Stimulated activated CD8-positive, alpha-beta memory T cell treated with anti-CD3 and anti-CD28 coated beads, Interleukin-15, amount 100 ng/mL, for 4 hours (primary cell): ENCODE measurements at regions not wholly inside any gene's neighbourhood (a gene's known extent, or its start where the extent isn't known, plus 50 kb on each side); places are given as distances from the start of the nearest gene placed in this dataset.

ENCODE experiments used
- DNase-seq, 2 donors: peaks; one replicate each; pipeline ENCODE4 v3.0.0-alpha.2; 2020; ENCODE audit warnings: low read depth in 2 of 2

- no peak for DNase-seq
These were observed 246.9 kb upstream of the SLC39A10 start for GRCh38 chr2:195410074-195410671.

DNA sequence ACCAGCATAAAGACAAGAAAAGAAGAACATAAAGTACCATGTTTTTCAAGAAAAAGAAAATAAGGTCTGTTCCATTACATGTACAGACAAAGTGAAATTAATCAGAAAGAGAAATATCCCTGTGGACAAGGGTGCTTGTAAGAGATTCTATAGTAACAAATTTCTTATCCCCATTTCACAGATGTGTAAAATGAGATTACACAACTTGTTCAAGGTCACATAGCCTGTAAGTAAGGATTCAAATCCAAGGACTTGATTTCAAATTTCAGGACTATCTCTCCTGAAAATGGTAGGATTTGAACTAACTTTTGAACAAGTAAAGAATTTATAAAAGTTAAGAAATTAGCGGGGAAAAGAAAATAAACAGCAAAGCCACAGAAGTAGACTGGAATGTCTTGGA, 248.2 kb upstream of the SLC39A10 start:
- no peak for DNase-seq

DNA sequence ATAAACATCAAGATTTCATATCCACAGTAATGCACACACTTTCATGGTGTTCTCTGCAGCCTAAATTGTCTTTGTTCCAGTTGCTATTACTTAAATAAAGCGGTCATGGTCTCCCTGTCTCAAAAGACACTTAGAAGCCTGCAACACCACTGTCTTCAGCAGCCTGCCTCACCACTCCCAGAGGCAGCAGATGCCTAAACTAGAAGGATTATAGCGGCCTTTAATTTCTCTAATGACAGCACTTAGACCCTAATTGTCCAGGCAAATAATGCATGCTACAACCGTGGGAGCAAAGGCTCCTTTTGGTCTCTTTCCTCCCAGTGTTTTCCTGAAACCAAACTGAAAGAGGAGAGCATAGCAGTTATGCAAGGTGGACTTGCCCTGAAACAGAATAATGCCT, 248.8 kb upstream of the SLC39A10 start:
- DNase-seq, result no peak

DNA sequence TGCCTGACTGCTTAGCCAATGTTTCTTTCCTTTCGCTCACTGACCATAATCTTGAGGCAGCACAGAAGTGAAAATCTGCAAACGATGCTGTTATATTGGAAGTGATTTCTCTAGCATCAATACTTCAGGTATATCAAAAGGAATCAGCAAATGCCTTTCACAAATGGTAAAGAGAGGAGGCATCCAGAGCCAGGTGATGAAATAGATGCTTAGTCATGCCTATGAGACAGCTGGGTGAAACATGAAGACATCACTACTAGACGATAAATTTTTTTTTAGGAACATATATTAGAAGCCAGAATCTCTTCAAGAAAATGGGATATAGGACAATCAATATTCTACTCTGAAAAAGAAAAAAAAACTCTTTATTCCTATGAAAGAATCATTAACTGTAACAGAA, 249.2 kb upstream of the SLC39A10 start:
- no peak for DNase-seq

GRCh38 chr2:195406886-195407603, 250.0 kb upstream of the SLC39A10 start:
- no peak for DNase-seq

GRCh38 chr2:195404651-195405050, 252.4 kb upstream of the SLC39A10 start:
- DNase-seq, result no peak

GRCh38 chr2:195396479-195396878, 260.5 kb upstream of the SLC39A10 start:
- DNase-seq, result no peak

GRCh38 chr2:195395362-195395761, 261.7 kb upstream of the SLC39A10 start:
- DNase-seq, result no peak

- no peak for DNase-seq
These were observed 264.3 kb upstream of the SLC39A10 start for GRCh38 chr2:195392446-195393336.

DNA sequence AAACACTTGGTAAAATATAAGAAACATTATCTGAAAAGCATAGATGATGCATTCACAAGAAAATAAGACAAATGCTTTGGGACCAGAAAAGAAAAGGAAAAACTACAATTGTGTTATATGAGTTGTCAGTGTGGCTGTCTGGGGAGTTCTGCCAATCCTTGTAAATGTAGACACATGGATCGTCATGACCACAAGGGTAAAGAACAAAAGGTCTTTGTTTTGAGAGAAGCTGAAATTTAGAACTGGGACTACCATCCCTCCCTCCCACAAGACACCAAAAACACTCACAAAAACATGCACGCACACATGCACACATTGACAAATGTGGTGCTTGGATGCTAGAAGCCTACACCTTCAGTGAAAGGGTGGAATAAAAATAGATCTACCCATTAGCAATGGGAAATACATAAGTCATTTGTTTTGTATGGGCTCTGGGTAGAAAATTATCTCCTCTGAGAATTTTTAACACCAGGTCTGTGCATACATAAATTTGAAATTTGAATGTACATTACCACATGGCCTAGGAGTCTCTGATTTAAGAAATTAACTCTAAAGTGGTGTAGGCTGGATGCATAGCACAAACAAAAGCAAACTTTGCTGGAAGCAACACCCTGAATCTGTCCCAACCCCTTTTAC, 266.2 kb upstream of the SLC39A10 start:
- DNase-seq, result no peak

- no peak for DNase-seq
These were observed 269.0 kb upstream of the SLC39A10 start for GRCh38 chr2:195388028-195388427.

DNA sequence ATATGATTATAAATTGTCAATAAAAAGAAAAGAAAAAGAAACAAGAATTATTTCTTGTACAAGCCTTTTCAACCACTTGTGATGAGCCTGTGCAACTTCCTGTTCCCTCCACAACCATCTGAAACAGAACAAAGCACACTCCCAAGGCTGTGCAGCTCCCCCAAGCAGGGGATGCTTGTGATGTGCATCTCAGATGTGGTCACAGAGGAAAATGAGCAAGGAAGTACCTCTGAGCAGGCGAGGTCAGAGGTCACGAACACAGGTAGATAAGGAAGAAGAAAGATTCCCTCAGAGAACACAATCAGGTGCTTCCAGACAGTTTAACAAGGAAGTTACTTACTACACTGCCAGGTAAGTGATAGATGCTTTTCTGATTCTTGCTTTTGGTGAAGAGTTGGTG, 274.8 kb upstream of the SLC39A10 start:
- peak in 1 of 2 donors; percentile 16 for DNase-seq

DNA sequence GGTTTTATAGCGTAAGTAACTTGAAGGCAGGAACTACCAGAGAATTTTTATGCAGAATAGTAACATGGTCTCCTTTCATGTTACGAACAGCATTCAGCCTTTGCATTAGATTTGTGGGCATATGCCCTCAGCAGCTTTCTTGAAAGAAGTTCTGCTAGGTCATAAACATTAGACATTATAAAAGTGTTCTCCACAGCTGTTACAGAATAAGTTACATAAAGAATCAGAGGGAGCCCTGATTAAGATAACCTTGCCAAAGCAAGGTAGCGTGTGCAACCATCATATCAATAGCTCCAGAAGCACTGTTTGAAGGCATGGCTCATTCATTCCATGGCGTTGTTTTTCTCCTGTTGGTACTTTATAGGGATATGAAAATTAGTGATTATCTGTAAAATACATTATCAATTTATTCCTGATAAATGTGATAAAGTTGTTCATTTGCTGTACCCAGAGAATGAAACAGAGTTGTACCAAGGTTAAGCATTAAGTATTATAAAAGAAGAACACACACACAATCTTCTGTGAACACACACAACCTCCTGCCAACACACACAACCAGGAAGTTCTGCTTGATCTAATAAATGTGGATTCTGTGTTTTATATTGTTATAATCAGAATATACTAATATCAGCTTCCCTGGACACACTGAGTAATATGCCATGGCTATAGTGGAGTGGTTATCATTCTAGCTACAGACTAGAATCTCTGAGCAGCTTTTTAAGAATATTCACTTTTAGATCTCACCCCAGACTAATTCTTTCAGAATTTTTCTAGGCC, 286.7 kb upstream of the SLC39A10 start:
- no peak for DNase-seq

- DNase-seq, result no peak
These were observed 287.8 kb upstream of the SLC39A10 start for GRCh38 chr2:195369218-195369587.

- DNase-seq, result no peak
These were observed 288.5 kb upstream of the SLC39A10 start for GRCh38 chr2:195368249-195369217.

GRCh38 chr2:195367809-195368208, 289.2 kb upstream of the SLC39A10 start:
- DNase-seq, result no peak

DNA sequence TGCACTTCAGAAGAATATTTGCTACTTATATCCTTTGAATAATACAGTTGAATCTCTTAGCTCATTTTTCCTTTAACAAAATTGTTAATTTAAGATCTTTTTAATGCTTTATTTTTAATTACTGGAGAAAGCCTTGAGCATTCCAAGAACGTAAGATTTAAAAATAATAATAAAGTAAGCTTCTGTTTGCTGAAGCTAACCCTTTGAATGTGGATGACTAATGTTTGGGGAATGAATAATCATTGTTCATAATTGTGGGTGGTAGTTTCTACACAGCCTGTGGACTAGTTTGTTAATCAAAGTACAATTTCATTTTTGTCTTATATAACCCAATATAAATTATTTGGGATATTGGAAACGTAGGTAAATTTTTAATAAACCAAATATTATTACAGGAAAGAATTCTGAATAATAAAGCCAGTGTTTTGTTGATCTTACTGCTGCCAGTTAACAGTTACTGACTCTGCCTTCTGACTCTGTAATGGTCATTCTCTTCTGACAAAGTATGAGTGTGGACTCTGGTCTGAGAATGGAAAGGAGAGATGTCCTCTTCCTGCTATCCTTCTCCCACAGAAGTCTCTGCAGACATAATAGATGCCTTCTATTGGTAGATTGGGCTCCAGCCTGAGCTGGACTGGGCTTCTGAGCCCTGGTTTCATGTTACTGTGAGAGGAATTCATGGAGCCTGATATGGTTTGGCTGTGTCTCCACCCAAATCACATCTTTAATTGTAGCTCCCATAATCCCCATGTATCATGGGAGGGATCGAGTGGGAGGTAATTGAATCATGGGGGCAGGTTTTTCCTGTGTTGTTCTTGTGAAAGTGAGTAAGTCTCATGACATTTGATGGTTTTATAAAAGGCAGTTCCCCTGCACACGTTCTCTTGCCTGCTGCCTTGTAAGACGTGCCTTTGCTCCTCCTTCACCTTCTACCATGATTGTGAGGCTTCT, 292.7 kb upstream of the SLC39A10 start:
- no peak for DNase-seq

DNA sequence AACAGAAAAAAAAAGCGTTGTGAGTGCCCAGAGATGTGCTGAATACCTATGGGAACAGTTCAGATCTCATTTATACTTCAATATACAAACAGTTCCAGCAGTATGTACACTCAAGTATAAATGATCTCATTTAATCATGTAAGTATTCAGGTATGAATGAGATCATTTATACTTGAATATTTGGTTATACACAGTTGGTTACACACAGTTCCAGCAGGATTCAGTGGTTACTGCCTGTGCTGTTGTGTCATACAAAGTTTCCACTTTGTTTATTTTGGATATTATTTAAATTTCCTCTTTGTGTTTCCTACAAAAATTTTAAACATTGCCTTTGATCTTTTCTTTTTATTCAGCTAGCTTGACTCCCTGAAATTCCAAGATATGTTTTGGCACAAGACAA, 293.5 kb upstream of the SLC39A10 start:
- DNase-seq, result no peak

- DNase-seq, result no peak
These were observed 296.8 kb upstream of the SLC39A10 start for GRCh38 chr2:195360242-195360641.
